Left lung (tissue), 4 donors: ENCODE measurements at regions not wholly inside any gene's neighbourhood (a gene's known extent, or its start where the extent isn't known, plus 50 kb on each side); places are given as distances from the start of the nearest gene placed in this dataset.
"Not testable (repeated sequence)": the region's sequence is repeated elsewhere in the genome, so short reads cannot be mapped to it uniquely, and the experiment has no call there.

Source experiments
- ATAC-seq: fragments of 200-7000 bp; cut with Tn5 transposase; one replicate; pipeline ENCODE4 v1.9.1; 2020; ENCODE audit warnings: moderate library complexity
- DNase-seq, 4 donors: peaks; one replicate each; pipeline ENCODE4 v3.0.0-alpha.2; 2013 to 2020
- H3K27ac ChIP-seq, 2 donors: fragments of 200-600 bp; sonication (generic) in 1 of 2; one replicate each; pipeline versions ENCODE4 v1.5.0 to v1.8.0; 2020 to 2021
- H3K27me3 ChIP-seq, 2 donors: fragments of 200-600 bp; sonication (generic) in 1 of 2; one replicate each; pipeline versions ENCODE4 v1.5.0 to v1.8.0; 2020 to 2021
- H3K36me3 ChIP-seq, 2 donors: fragments of 200-600 bp; sonication (generic) in 1 of 2; one replicate each; pipeline versions ENCODE4 v1.5.0 to v1.8.0; 2020 to 2021
- H3K4me1 ChIP-seq, 2 donors: fragments of 200-600 bp; one replicate each; pipeline ENCODE4 v1.8.0; 2021
- H3K4me3 ChIP-seq, 2 donors: fragments of 200-600 bp; sonication (generic) in 1 of 2; one replicate each; pipeline versions ENCODE4 v1.5.0 to v1.8.0; 2020 to 2021; ENCODE audit warnings: mild to moderate bottlenecking in 1 of 2
- H3K9me3 ChIP-seq, 2 donors: fragments of 200-600 bp; sonication (generic) in 1 of 2; one replicate each; pipeline versions ENCODE4 v1.5.0 to v1.8.0; 2020 to 2021
- CTCF ChIP-seq, 2 donors: fragments of 200-600 bp; sonication (generic) in 1 of 2; IDR thresholded peaks; one replicate each; pipeline versions ENCODE4 v1.5.0 to v1.8.0; 2021; ENCODE audit warnings: antibody characterized with exemption in 2 of 2
- intact Hi-C, 2 donors: fragments of 100-400 bp; cut with DNase I; formaldehyde crosslinking; loops; one replicate each; pipeline versions ENCODE4 v1.11.2 to v1.14.2; 2022
- donor health status: DM: no; HTN: yes; CAD: no.
- donor health status: DM: no; HTN: no; CAD: no.

- H3K4me1 ChIP-seq, result no peaks in the 10 kb centered on the region
- DNase-seq (no peak), ATAC-seq (no peak)
- no peaks in the 10 kb centered on the region for H3K36me3 ChIP-seq
- H3K27ac ChIP-seq, result no peak overlapping the region
- H3K9me3 ChIP-seq, result peaks cover 0 to 8% of the 10 kb centered on the region in 2 donors
- no peaks in the 10 kb centered on the region for H3K27me3 ChIP-seq
- intact Hi-C loops, result no loop called here
- no peak overlapping the region for H3K4me3 ChIP-seq
- TF ChIP-seq CTCF (IDR thresholded peaks at IDR 0.05), result no peak
Measured at GRCh38 chr11:92008249-92008648, 216.4 kb upstream of the FAT3 start.

- no peaks in the 10 kb centered on the region for H3K36me3 ChIP-seq
Measured at GRCh38 chr11:92002568-92002967, 222.1 kb upstream of the FAT3 start.

GRCh38 chr11:91998481-91998880 is 226.1 kb upstream of the FAT3 start:
- DNase-seq, result no peak
- H3K9me3 ChIP-seq, result no peaks in the 10 kb centered on the region
- no peak for TF ChIP-seq CTCF (IDR thresholded peaks at IDR 0.05)
- ATAC-seq, result no peak
- H3K4me1 ChIP-seq, result no peaks in the 10 kb centered on the region
- no peaks in the 10 kb centered on the region for H3K36me3 ChIP-seq
- no peak overlapping the region for H3K27ac ChIP-seq
- no peaks in the 10 kb centered on the region for H3K27me3 ChIP-seq
- H3K4me3 ChIP-seq, result no peak overlapping the region
- intact Hi-C loops, result no loop called here

More at GRCh38 chr11:92002568-92002967, 222.1 kb upstream of the FAT3 start:
- ATAC-seq, result no peak
- TF ChIP-seq CTCF (IDR thresholded peaks at IDR 0.05), result no peak
- H3K27ac ChIP-seq, result no peak overlapping the region
- no peaks in the 10 kb centered on the region for H3K4me1 ChIP-seq
- no peaks in the 10 kb centered on the region for H3K9me3 ChIP-seq
- intact Hi-C loops, result no loop called here
- no peak for DNase-seq
- no peak overlapping the region for H3K4me3 ChIP-seq
- H3K27me3 ChIP-seq, result no peaks in the 10 kb centered on the region

DNA sequence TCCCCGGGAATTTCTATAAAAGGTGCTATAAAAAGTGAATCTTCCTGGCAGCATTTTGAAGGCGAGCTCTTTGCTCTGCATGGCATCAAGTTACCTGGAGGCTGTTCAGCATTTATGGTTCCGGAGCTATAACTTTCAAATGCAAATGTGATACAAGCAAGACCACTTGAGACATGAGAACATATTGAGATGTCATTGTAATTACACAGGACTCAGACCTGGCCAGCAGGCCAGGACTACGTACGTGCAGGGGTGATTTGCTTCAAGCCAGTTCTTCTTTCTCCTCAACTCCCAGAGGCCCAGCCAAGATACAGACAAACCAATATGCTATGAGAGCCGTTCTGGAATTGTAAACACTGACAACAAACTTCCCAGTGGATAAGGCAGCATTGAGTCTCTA is 227.4 kb upstream of the FAT3 start:
- no peak overlapping the region for H3K4me3 ChIP-seq
- H3K9me3 ChIP-seq, result no peaks in the 10 kb centered on the region
- H3K4me1 ChIP-seq, result no peaks in the 10 kb centered on the region
- no peak for TF ChIP-seq CTCF (IDR thresholded peaks at IDR 0.05)
- no peak for ATAC-seq
- no peak overlapping the region for H3K27ac ChIP-seq
- H3K27me3 ChIP-seq, result no peaks in the 10 kb centered on the region
- no peaks in the 10 kb centered on the region for H3K36me3 ChIP-seq
- DNase-seq, result no peak
- intact Hi-C loops, result no loop called here

GRCh38 chr11:91996526-91996925 is 228.1 kb upstream of the FAT3 start:
- no peak for TF ChIP-seq CTCF (IDR thresholded peaks at IDR 0.05)
- H3K27ac ChIP-seq, result no peak overlapping the region
- no peak overlapping the region for H3K4me3 ChIP-seq
- no peak for DNase-seq
- H3K27me3 ChIP-seq, result no peaks in the 10 kb centered on the region
- no peak for ATAC-seq
- H3K4me1 ChIP-seq, result no peaks in the 10 kb centered on the region
- no peaks in the 10 kb centered on the region for H3K36me3 ChIP-seq
- H3K9me3 ChIP-seq, result no peaks in the 10 kb centered on the region
- intact Hi-C loops, result no loop called here

DNA sequence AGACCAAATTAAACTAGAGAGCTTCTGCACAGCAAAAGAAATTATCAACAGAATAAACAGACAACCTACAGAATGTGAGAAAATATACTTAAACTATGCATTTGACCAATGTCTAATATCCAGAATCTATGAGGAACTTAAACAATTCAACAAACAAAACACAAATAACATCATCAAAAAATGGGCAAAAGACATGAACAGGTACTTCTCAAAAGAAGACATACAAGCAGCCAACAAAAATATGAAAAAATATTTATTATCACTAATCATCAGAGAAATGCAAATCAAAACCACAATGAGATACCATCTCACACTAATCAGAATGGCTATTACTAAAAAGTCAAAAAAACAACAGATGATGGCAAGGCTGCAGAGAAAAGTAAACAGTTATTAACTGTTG is 236.2 kb upstream of the FAT3 start:
- H3K4me1 ChIP-seq, ATAC-seq, DNase-seq, H3K27ac ChIP-seq, H3K27me3 ChIP-seq, intact Hi-C loops, H3K36me3 ChIP-seq, H3K4me3 ChIP-seq, H3K9me3 ChIP-seq: not testable (repeated sequence)
